WERI-Rb-1 (cell line): ENCODE measurements at regions not wholly inside any gene's neighbourhood (a gene's known extent, or its start where the extent isn't known, plus 50 kb on each side); places are given as distances from the start of the nearest gene placed in this dataset.

Experiments used
- DNase-seq: peaks from one replicate; pipeline ENCODE4 v3.0.0-alpha.2; 2020
- H3K27ac ChIP-seq: fragments of 250-450 bp; sonication (Bioruptor Pico); 2 replicates; pipeline ENCODE4 v1.5.1; 2020; ENCODE audit warnings: mild to moderate bottlenecking, moderate library complexity
- H3K27me3 ChIP-seq: fragments of 250-450 bp; sonication (Bioruptor Pico); 2 replicates; pipeline ENCODE4 v1.5.1; 2021; ENCODE audit warnings: mild to moderate bottlenecking, low read depth, moderate library complexity; ENCODE audit not compliant: insufficient read depth, severe bottlenecking
- H3K36me3 ChIP-seq: fragments of 250-450 bp; sonication (Bioruptor Pico); 2 replicates; pipeline ENCODE4 v1.5.1; 2020; ENCODE audit warnings: mild to moderate bottlenecking, moderate library complexity
- H3K4me3 ChIP-seq: 2 replicates; pipeline ENCODE4 v1.5.1; 2011; ENCODE audit warnings: low read depth, mild to moderate bottlenecking, control low read depth, low read length
- H3K9me3 ChIP-seq: fragments of 250-450 bp; sonication (Bioruptor Pico); 2 replicates; pipeline ENCODE4 v1.5.1; 2021; ENCODE audit warnings: mild to moderate bottlenecking, moderate library complexity; ENCODE audit not compliant: severe bottlenecking
- CTCF ChIP-seq: IDR thresholded peaks from 2 replicates; pipeline ENCODE4 v1.5.1; 2011; ENCODE audit warnings: low read depth, mild to moderate bottlenecking, control low read depth, inconsistent platforms, low read length

GRCh38 chr6:20044883-20045282 lies 167.4 kb downstream of the MBOAT1 start:
- no peak for TF ChIP-seq CTCF
- Histone ChIP-seq H3K9me3 (no peaks in the 10 kb centered on the region), H3K36me3 (no peaks in the 10 kb centered on the region), H3K4me3 (no peak overlapping the region), H3K27me3 (no peaks in the 10 kb centered on the region), H3K27ac (no peak overlapping the region)
- DNase-seq: no peak
